ENCODE measurements at regions not wholly inside any gene's neighbourhood (a gene's known extent, or its start where the extent isn't known, plus 50 kb on each side); places are given as distances from the start of the nearest gene placed in this dataset.

- Histone ChIP-seq H3K9ac (ENCODE audit: control insufficient read depth, extremely low read depth, insufficient read depth, low read length) (no peak overlapping the region), H3K27me3 (ENCODE audit: control insufficient read depth, extremely low read depth, insufficient read depth, low read length) (no peaks in the 10 kb centered on the region), H4K20me1 (ENCODE audit: control insufficient read depth, extremely low read depth, insufficient read depth, low read length) (no peaks in the 10 kb centered on the region), H3K79me2 (ENCODE audit: control insufficient read depth, insufficient read depth, low read length) (no peaks in the 10 kb centered on the region), H3K4me1 (ENCODE audit: control insufficient read depth, extremely low read depth, insufficient read depth, low read length) (no peaks in the 10 kb centered on the region), H3K27ac (ENCODE audit: control insufficient read depth, insufficient read depth, low read length) (no peak overlapping the region), H3K4me2 (ENCODE audit: control insufficient read depth, extremely low read depth, insufficient read depth, low read depth, low read length) (no peak overlapping the region), H3K4me3 (ENCODE audit: control insufficient read depth in 2 of 3, extremely low read depth in 1 of 3, insufficient read depth in 2 of 3, low read depth in 1 of 3, low read length in 3 of 3) (no peak overlapping the region), H3K9me1 (ENCODE audit: control insufficient read depth, extremely low read depth, insufficient read depth, low read length) (no peaks in the 10 kb centered on the region), H2AFZ (ENCODE audit: control insufficient read depth, low read length) (no peak overlapping the region), H3K9me3 (ENCODE audit: control insufficient read depth, low read depth, low read length) (no peaks in the 10 kb centered on the region), H3K36me3 (ENCODE audit: control insufficient read depth in 2 of 2, extremely low read depth in 1 of 2, insufficient read depth in 2 of 2, low read length in 2 of 2) (no peaks in the 10 kb centered on the region)
- dilution Hi-C loops (cut with MboI; ENCODE audit: extremely low pct_ligation_motif_present, low sequenced_read_pairs): no loop called here
- no peak for DNase-seq (ENCODE audit: low read depth, low spot score)
- FAIRE-seq: no peak
- TF ChIP-seq, protein P1, sequence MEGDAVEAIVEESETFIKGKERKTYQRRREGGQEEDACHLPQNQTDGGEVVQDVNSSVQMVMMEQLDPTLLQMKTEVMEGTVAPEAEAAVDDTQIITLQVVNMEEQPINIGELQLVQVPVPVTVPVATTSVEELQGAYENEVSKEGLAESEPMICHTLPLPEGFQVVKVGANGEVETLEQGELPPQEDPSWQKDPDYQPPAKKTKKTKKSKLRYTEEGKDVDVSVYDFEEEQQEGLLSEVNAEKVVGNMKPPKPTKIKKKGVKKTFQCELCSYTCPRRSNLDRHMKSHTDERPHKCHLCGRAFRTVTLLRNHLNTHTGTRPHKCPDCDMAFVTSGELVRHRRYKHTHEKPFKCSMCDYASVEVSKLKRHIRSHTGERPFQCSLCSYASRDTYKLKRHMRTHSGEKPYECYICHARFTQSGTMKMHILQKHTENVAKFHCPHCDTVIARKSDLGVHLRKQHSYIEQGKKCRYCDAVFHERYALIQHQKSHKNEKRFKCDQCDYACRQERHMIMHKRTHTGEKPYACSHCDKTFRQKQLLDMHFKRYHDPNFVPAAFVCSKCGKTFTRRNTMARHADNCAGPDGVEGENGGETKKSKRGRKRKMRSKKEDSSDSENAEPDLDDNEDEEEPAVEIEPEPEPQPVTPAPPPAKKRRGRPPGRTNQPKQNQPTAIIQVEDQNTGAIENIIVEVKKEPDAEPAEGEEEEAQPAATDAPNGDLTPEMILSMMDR (optimal IDR thresholded peaks at IDR 0.05 in 1 of 3, IDR thresholded peaks at IDR 0.05 in 1 of 3, conservative IDR thresholded peaks at IDR 0.05 in 1 of 3; ENCODE audit: extremely low read depth in 1 of 3, insufficient read depth in 2 of 3, low read length in 3 of 3): no peak
- no peak for TF ChIP-seq EZH2 (IDR thresholded peaks at IDR 0.05; ENCODE audit: low read length)
Observed at GRCh38 chr1:232428786-232429530, 201.0 kb downstream of the SIPA1L2 start.

- no peak for FAIRE-seq
- Histone ChIP-seq H3K4me3 (ENCODE audit: control insufficient read depth in 2 of 3, extremely low read depth in 1 of 3, insufficient read depth in 2 of 3, low read depth in 1 of 3, low read length in 3 of 3) (no peak overlapping the region), H3K9ac (ENCODE audit: control insufficient read depth, extremely low read depth, insufficient read depth, low read length) (no peak overlapping the region), H3K27ac (ENCODE audit: control insufficient read depth, insufficient read depth, low read length) (no peak overlapping the region), H3K4me1 (ENCODE audit: control insufficient read depth, extremely low read depth, insufficient read depth, low read length) (peaks cover under 1% of the 10 kb centered on the region), H3K4me2 (ENCODE audit: control insufficient read depth, extremely low read depth, insufficient read depth, low read depth, low read length) (no peak overlapping the region), H4K20me1 (ENCODE audit: control insufficient read depth, extremely low read depth, insufficient read depth, low read length) (no peaks in the 10 kb centered on the region), H3K79me2 (ENCODE audit: control insufficient read depth, insufficient read depth, low read length) (no peaks in the 10 kb centered on the region), H3K9me1 (ENCODE audit: control insufficient read depth, extremely low read depth, insufficient read depth, low read length) (no peaks in the 10 kb centered on the region), H3K9me3 (ENCODE audit: control insufficient read depth, low read depth, low read length) (no peaks in the 10 kb centered on the region), H3K36me3 (ENCODE audit: control insufficient read depth in 2 of 2, extremely low read depth in 1 of 2, insufficient read depth in 2 of 2, low read length in 2 of 2) (no peaks in the 10 kb centered on the region), H3K27me3 (ENCODE audit: control insufficient read depth, extremely low read depth, insufficient read depth, low read length) (no peaks in the 10 kb centered on the region), H2AFZ (ENCODE audit: control insufficient read depth, low read length) (no peak overlapping the region)
- no peak for DNase-seq (ENCODE audit: low read depth, low spot score)
- TF ChIP-seq, protein P1 (optimal IDR thresholded peaks at IDR 0.05 in 1 of 3, IDR thresholded peaks at IDR 0.05 in 1 of 3, conservative IDR thresholded peaks at IDR 0.05 in 1 of 3; ENCODE audit: extremely low read depth in 1 of 3, insufficient read depth in 2 of 3, low read length in 3 of 3): no peak
- TF ChIP-seq EZH2 (IDR thresholded peaks at IDR 0.05; ENCODE audit: low read length): no peak
- dilution Hi-C loops (cut with MboI; ENCODE audit: extremely low pct_ligation_motif_present, low sequenced_read_pairs): no loop called here
Observed at GRCh38 chr1:232428036-232428645, 201.8 kb downstream of the SIPA1L2 start.

Measured in keratinocyte (primary cell).